ENCODE measurements at regions not wholly inside any gene's neighbourhood (a gene's known extent, or its start where the extent isn't known, plus 50 kb on each side); places are given as distances from the start of the nearest gene placed in this dataset.
A peak's percentile ranks its signal among the peaks of the same experiment; 100 is the strongest.

DNA sequence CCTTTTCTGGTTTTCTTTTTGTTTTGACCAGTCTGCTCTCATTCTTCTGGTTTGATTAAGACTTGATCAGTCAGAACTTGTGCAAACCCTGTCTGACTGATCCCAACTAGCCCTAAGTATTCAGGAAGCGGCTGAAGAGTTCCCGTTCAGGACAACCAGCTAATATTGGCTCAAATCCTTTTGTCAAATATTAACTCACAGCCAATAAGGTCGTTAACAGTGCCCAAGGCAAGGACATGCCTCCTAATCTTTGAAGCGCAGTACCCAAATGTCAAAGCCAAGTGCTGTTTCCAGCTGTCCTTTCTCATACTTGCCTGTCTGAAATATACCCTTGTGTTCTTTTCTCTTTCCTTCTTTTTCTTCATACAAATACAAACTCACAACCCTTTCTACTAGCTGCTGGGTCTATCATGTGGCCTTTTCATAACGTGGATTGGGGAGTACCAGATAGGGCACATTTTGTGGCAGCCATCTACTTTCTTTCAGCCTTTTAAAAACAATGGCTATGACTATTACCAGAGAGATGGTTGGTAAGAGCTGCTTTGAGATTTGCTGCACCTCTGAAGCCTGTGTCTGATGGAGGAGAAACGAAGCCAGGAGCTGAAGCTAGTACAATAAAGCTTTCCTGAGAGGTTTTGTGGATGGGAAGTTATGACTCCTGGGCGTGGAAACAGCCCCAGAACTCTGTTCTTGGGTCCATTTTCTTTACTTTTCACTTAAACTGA, 266.4 kb upstream of the ZNF608 start:
- H3K4me3 ChIP-seq (ENCODE audit: low read depth, low read length, poor library complexity, severe bottlenecking): no peak overlapping the region
- no peaks in the 10 kb centered on the region for H3K79me2 ChIP-seq (ENCODE audit: insufficient read depth, low read depth, low read length)
- POLR2A ChIA-PET: interaction anchor here (0.6 to 5.2 kb wide), 8 partner anchors 7 to 288 kb away, joined by 3 to 33 read pairs (median 4); no protein-coding TSS in a partner anchor
- H3K27ac ChIP-seq (ENCODE audit: low read depth, low read length, poor library complexity, severe bottlenecking): no peak overlapping the region
- intact Hi-C loops (cut with micrococcal nuclease; ENCODE audit: unreplicated experiment): no loop called here
- no peak for TF ChIP-seq EZH2phosphoT487 (IDR thresholded peaks at IDR 0.05; ENCODE audit: borderline replicate concordance, low read depth, low read length)
- TF ChIP-seq, protein P1, sequence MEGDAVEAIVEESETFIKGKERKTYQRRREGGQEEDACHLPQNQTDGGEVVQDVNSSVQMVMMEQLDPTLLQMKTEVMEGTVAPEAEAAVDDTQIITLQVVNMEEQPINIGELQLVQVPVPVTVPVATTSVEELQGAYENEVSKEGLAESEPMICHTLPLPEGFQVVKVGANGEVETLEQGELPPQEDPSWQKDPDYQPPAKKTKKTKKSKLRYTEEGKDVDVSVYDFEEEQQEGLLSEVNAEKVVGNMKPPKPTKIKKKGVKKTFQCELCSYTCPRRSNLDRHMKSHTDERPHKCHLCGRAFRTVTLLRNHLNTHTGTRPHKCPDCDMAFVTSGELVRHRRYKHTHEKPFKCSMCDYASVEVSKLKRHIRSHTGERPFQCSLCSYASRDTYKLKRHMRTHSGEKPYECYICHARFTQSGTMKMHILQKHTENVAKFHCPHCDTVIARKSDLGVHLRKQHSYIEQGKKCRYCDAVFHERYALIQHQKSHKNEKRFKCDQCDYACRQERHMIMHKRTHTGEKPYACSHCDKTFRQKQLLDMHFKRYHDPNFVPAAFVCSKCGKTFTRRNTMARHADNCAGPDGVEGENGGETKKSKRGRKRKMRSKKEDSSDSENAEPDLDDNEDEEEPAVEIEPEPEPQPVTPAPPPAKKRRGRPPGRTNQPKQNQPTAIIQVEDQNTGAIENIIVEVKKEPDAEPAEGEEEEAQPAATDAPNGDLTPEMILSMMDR (conservative IDR thresholded peaks at IDR 0.05; ENCODE audit: low read length): no peak
- peaks cover 14% of the 10 kb centered on the region; the same call in 1 of the 2 replicates for H3K9me3 ChIP-seq (ENCODE audit: low read length)
- H4K20me1 ChIP-seq (ENCODE audit: insufficient read depth, low read length): no peaks in the 10 kb centered on the region
- H3K4me1 ChIP-seq (ENCODE audit: insufficient read depth, low read length, poor library complexity, severe bottlenecking): peaks cover 48% of the 10 kb centered on the region
- no peak for DNase-seq (ENCODE audit: low spot score)
- H3K4me2 ChIP-seq (ENCODE audit: low read length): peak overlapping the region; percentile 8; the same call in 1 of the 2 replicates
- CTCF ChIA-PET (ENCODE audit: unreplicated experiment): no interaction called here
- peak overlapping the region; percentile 89 for H2AFZ ChIP-seq (ENCODE audit: low read length)
- no peaks in the 10 kb centered on the region for H3K9me2 ChIP-seq (ENCODE audit: insufficient read depth, low read length)
- BruUV-seq (replicated peaks): no TSS peak
- peaks cover 15% of the 10 kb centered on the region for H3K36me3 ChIP-seq (ENCODE audit: insufficient read depth, low read length)

DNA sequence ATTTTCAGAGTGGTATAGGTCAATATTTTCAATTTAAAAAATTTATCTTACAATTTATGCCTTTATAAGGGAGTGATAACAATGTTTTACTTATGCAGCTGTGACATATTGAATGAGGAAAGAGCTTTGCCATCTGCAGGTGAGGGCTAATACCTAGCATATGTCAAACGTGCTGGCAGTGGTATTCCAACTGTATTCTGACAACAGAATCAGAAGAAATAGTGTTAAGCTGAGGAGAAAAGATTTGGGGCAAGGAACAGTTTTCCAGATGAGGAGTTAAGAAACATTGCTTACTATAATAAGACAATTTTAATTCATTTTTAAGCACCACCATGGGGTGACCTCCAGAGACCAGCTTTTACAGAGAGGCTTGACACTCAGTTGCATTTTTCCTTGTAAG, 267.8 kb upstream of the ZNF608 start:
- CTCF ChIA-PET (ENCODE audit: unreplicated experiment): no interaction called here
- Histone ChIP-seq H2AFZ (ENCODE audit: low read length) (peak overlapping the region; percentile 43; the same call in 1 of the 2 replicates), H3K4me1 (ENCODE audit: insufficient read depth, low read length, poor library complexity, severe bottlenecking) (peaks cover 35% of the 10 kb centered on the region), H3K4me2 (ENCODE audit: low read length) (no peak overlapping the region), H3K27ac (ENCODE audit: low read depth, low read length, poor library complexity, severe bottlenecking) (no peak overlapping the region), H3K9me3 (ENCODE audit: low read length) (peaks cover 5% of the 10 kb centered on the region; the same call in 1 of the 2 replicates), H3K79me2 (ENCODE audit: insufficient read depth, low read depth, low read length) (no peaks in the 10 kb centered on the region), H4K20me1 (ENCODE audit: insufficient read depth, low read length) (no peaks in the 10 kb centered on the region), H3K4me3 (ENCODE audit: low read depth, low read length, poor library complexity, severe bottlenecking) (no peak overlapping the region), H3K9me2 (ENCODE audit: insufficient read depth, low read length) (no peaks in the 10 kb centered on the region), H3K36me3 (ENCODE audit: insufficient read depth, low read length) (0 out of 2 replicates have a peak, but pooled peaks cover 3% of the 10 kb centered on the region)
- intact Hi-C loops (cut with micrococcal nuclease; ENCODE audit: unreplicated experiment): no loop called here
- no peak for DNase-seq (ENCODE audit: low spot score)
- TF ChIP-seq, protein P1 (conservative IDR thresholded peaks at IDR 0.05; ENCODE audit: low read length): no peak
- TF ChIP-seq EZH2phosphoT487 (IDR thresholded peaks at IDR 0.05; ENCODE audit: borderline replicate concordance, low read depth, low read length): no peak
- POLR2A ChIA-PET: interaction anchor here (0.6 to 5.2 kb wide), 11 partner anchors 8 to 1484 kb away, joined by 3 to 33 read pairs (median 3); no protein-coding TSS in a partner anchor
- no TSS peak for BruUV-seq (replicated peaks)

DNA sequence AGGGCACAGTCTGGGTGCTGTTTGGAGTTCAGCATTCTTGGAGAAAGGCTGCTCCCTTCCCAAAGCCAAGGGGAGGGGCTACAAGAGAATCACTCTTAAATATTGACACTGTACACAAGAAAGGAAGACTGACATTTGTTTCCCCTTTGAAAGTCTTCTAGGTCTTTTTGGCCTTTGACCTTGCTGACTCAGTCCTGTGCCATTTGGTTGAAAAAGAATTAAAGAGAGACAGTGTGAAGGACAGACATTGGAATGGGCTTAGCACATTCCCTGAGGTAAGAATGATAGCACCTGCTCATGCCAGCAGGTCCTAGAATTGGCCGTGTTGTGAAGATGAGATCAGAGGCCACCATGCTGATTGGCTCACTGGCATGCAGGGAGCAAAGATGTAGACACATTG, 271.4 kb upstream of the ZNF608 start:
- H3K4me2 ChIP-seq (ENCODE audit: low read length): no peak overlapping the region
- H3K27ac ChIP-seq (ENCODE audit: low read depth, low read length, poor library complexity, severe bottlenecking): no peak overlapping the region
- peaks cover 5% of the 10 kb centered on the region; the same call in 1 of the 2 replicates for H3K9me3 ChIP-seq (ENCODE audit: low read length)
- POLR2A ChIA-PET: interaction anchor here (2.0 to 5.2 kb wide), 2 partner anchors 9 to 12 kb away, joined by 7 to 33 read pairs; no protein-coding TSS in a partner anchor
- no peak for DNase-seq (ENCODE audit: low spot score)
- CTCF ChIA-PET (ENCODE audit: unreplicated experiment): no interaction called here
- H4K20me1 ChIP-seq (ENCODE audit: insufficient read depth, low read length): no peaks in the 10 kb centered on the region
- no peak overlapping the region for H2AFZ ChIP-seq (ENCODE audit: low read length)
- H3K9me2 ChIP-seq (ENCODE audit: insufficient read depth, low read length): no peaks in the 10 kb centered on the region
- H3K36me3 ChIP-seq (ENCODE audit: insufficient read depth, low read length): no peaks in the 10 kb centered on the region
- H3K79me2 ChIP-seq (ENCODE audit: insufficient read depth, low read depth, low read length): no peaks in the 10 kb centered on the region
- no TSS peak for BruUV-seq (replicated peaks)
- H3K4me3 ChIP-seq (ENCODE audit: low read depth, low read length, poor library complexity, severe bottlenecking): no peak overlapping the region
- H3K4me1 ChIP-seq (ENCODE audit: insufficient read depth, low read length, poor library complexity, severe bottlenecking): peaks cover 6% of the 10 kb centered on the region
- intact Hi-C loops (cut with micrococcal nuclease; ENCODE audit: unreplicated experiment): no loop called here
- TF ChIP-seq EZH2phosphoT487 (IDR thresholded peaks at IDR 0.05; ENCODE audit: borderline replicate concordance, low read depth, low read length): no peak
- TF ChIP-seq, protein P1 (conservative IDR thresholded peaks at IDR 0.05; ENCODE audit: low read length): no peak
